Adrenal gland (tissue), 9 donors: ENCODE measurements at regions not wholly inside any gene's neighbourhood (a gene's known extent, or its start where the extent isn't known, plus 50 kb on each side); places are given as distances from the start of the nearest gene placed in this dataset.

Experiments used
- DNase-seq, 7 donors: peaks; one replicate each; pipeline ENCODE4 v3.0.0-alpha.2; 2019 to 2020
- H3K27ac ChIP-seq, 5 donors: fragments of 200-600 bp; sonication (generic) in 4 of 5; 1 replicate in 3 of 5; 2 replicates in 2 of 5; pipeline versions ENCODE4 v1.5.1 to v1.8.0; 2016 to 2020; ENCODE audit warnings: mild to moderate bottlenecking in 1 of 5
- H3K27me3 ChIP-seq: fragments of 200-600 bp; 2 replicates; pipeline ENCODE4 v1.8.0; 2021
- H3K36me3 ChIP-seq, 2 donors: fragments of 200-600 bp; replicated peaks in 1 of 2; 1 replicate in 1 of 2; 2 replicates in 1 of 2; pipeline versions ENCODE4 v1.5.1 to v1.8.0; 2018 to 2022
- H3K4me1 ChIP-seq, 2 donors: fragments of 200-600 bp; replicated peaks in 1 of 2; 1 replicate in 1 of 2; 2 replicates in 1 of 2; pipeline versions ENCODE4 v1.5.1 to v1.8.0; 2018 to 2021
- H3K4me3 ChIP-seq, 4 donors: fragments of 200-600 bp; sonication (generic) in 3 of 4; one replicate each; pipeline ENCODE4 v1.5.1; 2016 to 2018
- H3K9me3 ChIP-seq, 3 donors: fragments of 200-600 bp; sonication (generic) in 1 of 3; replicated peaks in 1 of 3; 1 replicate in 2 of 3; 2 replicates in 1 of 3; pipeline versions ENCODE4 v1.5.1 to v1.8.0; 2016 to 2021
- CTCF ChIP-seq, 6 experiments: fragments of 450-650 bp in 4 of 6; fragments of 200-600 bp in 2 of 6; sonication (generic) in 1 of 6; IDR thresholded peaks; 1 replicate in 5 of 6; 2 replicates in 1 of 6; pipeline versions ENCODE4 v1.5.1 to v1.8.0; 2016 to 2021; ENCODE audit warnings: antibody characterized with exemption in 6 of 6, mild to moderate bottlenecking in 2 of 6, moderate library complexity in 1 of 6
- POLR2A ChIP-seq, 2 donors: fragments of 450-650 bp; IDR thresholded peaks; one replicate each; pipeline ENCODE4 v1.6.1; 2017; ENCODE audit warnings: antibody characterized with exemption in 2 of 2, mild to moderate bottlenecking in 2 of 2, moderate library complexity in 1 of 2
- WGBS, 4 donors: extraction: QIAGEN DNeasy Blood & Tissue Kit in 2 of 4; methylation state at CpG; one replicate each; pipeline versions ENCODE4 v1.1.5 to v1.1.7; 2013 to 2017; 5-methylcytosine and 5-hydroxymethylcytosine counted together
- intact Hi-C, 2 donors: fragments of 100-400 bp; cut with DNase I; formaldehyde crosslinking; loops; one replicate each; pipeline versions ENCODE4 v1.14.1 to v1.15.0; 2022 to 2023
- donor health status: healthy with polysubstance abuse.
- donor health status: Bipolar disorder and iron deficiency.
- donor health status: DM: yes; HTN: yes; CAD: no.
- donor health status: DM: no; HTN: no; CAD: no.
- donor health status: DM: no; HTN: no; CAD: no.

- DNase-seq, result no peak
- Histone ChIP-seq H3K4me3 (no peak overlapping the region), H3K27ac (no peak overlapping the region), H3K27me3 (no peaks in the 10 kb centered on the region), H3K9me3 (no peaks in the 10 kb centered on the region), H3K36me3 (no peaks in the 10 kb centered on the region), H3K4me1 (no peaks in the 10 kb centered on the region)
- intact Hi-C loops, result no loop called here
- no peak for TF ChIP-seq CTCF (IDR thresholded peaks at IDR 0.05)
- TF ChIP-seq POLR2A (IDR thresholded peaks at IDR 0.05), result no peak
- WGBS, 4 donors, result 75 to 95% (median 84%) methylated on average over 2 of the region's 2 CpGs
Observed at GRCh38 chr3:64837126-64837738, 149.4 kb upstream of the ADAMTS9 start.

DNA sequence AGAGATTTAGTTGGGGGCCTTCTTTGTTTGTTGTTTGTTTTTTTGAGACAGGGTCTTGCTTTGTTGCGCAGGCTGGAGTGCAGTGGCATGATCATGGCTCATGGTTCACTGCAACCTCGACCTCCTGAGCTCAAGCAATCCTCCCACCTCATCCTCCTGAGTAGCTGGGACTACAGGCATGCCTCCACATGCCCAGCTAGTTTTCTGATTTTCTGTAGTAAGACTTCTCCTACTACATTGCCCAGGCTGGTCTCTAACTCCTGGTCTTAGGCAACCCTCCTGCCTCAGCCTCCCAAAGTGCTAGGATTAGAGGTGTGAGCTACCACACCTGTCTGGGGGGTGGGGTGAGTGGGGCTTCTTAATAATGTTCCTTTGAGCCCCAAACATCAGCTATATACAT lies 148.3 kb upstream of the ADAMTS9 start:
- no peaks in the 10 kb centered on the region for H3K4me1 ChIP-seq
- no peaks in the 10 kb centered on the region for H3K36me3 ChIP-seq
- H3K4me3 ChIP-seq, result no peak overlapping the region
- WGBS, 4 donors, result 84 to 96% (median 86%) methylated on average over 2 of the region's 2 CpGs
- intact Hi-C loops, result no loop called here
- H3K27ac ChIP-seq, result no peak overlapping the region
- TF ChIP-seq CTCF (IDR thresholded peaks at IDR 0.05), result no peak
- no peak for DNase-seq
- no peaks in the 10 kb centered on the region for H3K27me3 ChIP-seq
- H3K9me3 ChIP-seq, result no peaks in the 10 kb centered on the region

DNA sequence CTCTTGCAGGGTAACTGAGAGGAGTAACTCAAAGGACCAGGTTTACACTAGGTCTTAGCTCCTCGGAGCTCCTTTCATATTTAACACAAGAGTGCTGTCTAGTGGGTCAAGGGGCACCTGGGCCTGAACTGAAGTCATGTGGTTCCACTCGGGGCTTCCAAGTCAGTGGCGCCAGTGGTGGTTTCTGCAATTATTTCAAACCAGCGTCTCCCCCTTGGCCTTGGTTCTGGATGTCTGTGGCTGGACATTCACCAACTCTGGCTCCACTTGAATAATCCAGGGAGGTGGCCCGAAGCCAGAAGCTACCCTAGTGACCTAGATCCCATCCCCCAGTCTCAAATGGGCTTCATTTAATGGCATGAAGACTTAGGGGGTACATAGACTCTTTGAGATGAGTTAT lies 144.3 kb upstream of the ADAMTS9 start:
- no peak for DNase-seq
- Histone ChIP-seq H3K9me3 (no peaks in the 10 kb centered on the region), H3K4me3 (no peak overlapping the region), H3K36me3 (no peaks in the 10 kb centered on the region), H3K4me1 (no peaks in the 10 kb centered on the region), H3K27ac (no peak overlapping the region), H3K27me3 (no peaks in the 10 kb centered on the region)
- intact Hi-C loops, result no loop called here
- no peak for TF ChIP-seq CTCF (IDR thresholded peaks at IDR 0.05)
- 82 to 89% (median 85%) methylated on average over 5 of the region's 5 CpGs for WGBS, 4 donors

GRCh38 chr3:64830681-64831080 lies 142.9 kb upstream of the ADAMTS9 start:
- no peaks in the 10 kb centered on the region for H3K9me3 ChIP-seq
- no peak overlapping the region for H3K4me3 ChIP-seq
- H3K27me3 ChIP-seq, result no peaks in the 10 kb centered on the region
- TF ChIP-seq CTCF (IDR thresholded peaks at IDR 0.05) (no peak), POLR2A (IDR thresholded peaks at IDR 0.05) (no peak)
- H3K4me1 ChIP-seq, result no peaks in the 10 kb centered on the region
- no peaks in the 10 kb centered on the region for H3K36me3 ChIP-seq
- intact Hi-C loops, result no loop called here
- WGBS, 4 donors, result 82 to 90% (median 87%) methylated on average over 4 of the region's 4 CpGs
- no peak overlapping the region for H3K27ac ChIP-seq
- DNase-seq, result no peak
